SK-N-SH (cell line): ENCODE measurements at regions not wholly inside any gene's neighbourhood (a gene's known extent, or its start where the extent isn't known, plus 50 kb on each side); places are given as distances from the start of the nearest gene placed in this dataset.

ENCODE experiments used
- CTCF ChIA-PET: fragments of 300-600, 350-600 bp; formaldehyde crosslinking; extraction: SDS; loops from one replicate; lab custom pipeline; 2021; lab: Yijun Ruan, JAX
- POLR2A ChIA-PET: fragments of 350-600 bp; sonication (Branson Sonifier 250); formaldehyde crosslinking; extraction: SDS; loops from one replicate; lab custom pipeline; 2020; ENCODE audit warnings: antibody characterized with exemption, inconsistent platforms; lab: Yijun Ruan, JAX
- DNase-seq: peaks from one replicate; pipeline ENCODE4 v3.0.0; 2012
- H2AFZ ChIP-seq: fragments of 200-600 bp; sonication (generic); 2 replicates; pipeline ENCODE4 v1.8.1; 2016; ENCODE audit warnings: antibody characterized with exemption, mild to moderate bottlenecking, low read depth
- H3F3A ChIP-seq: fragments of 200-600 bp; sonication (generic); replicated peaks from 2 replicates; pipeline ENCODE3; 2016; ENCODE audit warnings: antibody characterized with exemption, mild to moderate bottlenecking; ENCODE audit not compliant: insufficient read depth
- H3K27ac ChIP-seq, 2 experiments: fragments of 200-500 bp in 1 of 2; fragments of 200-600 bp in 1 of 2; sonication (Bioruptor generic) in 1 of 2; sonication (generic), shearing (Covaris generic) in 1 of 2; 2 replicates each; pipeline versions ENCODE4 v1.5.1 to v1.6.1; 2014 to 2016; ENCODE audit warnings: low read depth in 2 of 2, inconsistent platforms in 1 of 2, low read length in 1 of 2, mild to moderate bottlenecking in 1 of 2, mixed read lengths in 1 of 2
- H3K27me3 ChIP-seq: fragments of 200-600 bp; sonication (generic), shearing (Covaris generic); 2 replicates; pipeline ENCODE4 v1.6.1; 2016; ENCODE audit warnings: mixed run types; ENCODE audit not compliant: insufficient read depth
- H3K36me3 ChIP-seq, 2 experiments: fragments of 200-500 bp in 1 of 2; fragments of 200-600 bp in 1 of 2; sonication (Bioruptor generic) in 1 of 2; sonication (generic) in 1 of 2; replicated peaks in 1 of 2; 2 replicates each; pipeline versions ENCODE3 to v1.5.1; 2014 to 2016; ENCODE audit warnings: low read length in 1 of 2, mild to moderate bottlenecking in 1 of 2; ENCODE audit not compliant: insufficient read depth in 2 of 2, control insufficient read depth in 1 of 2
- H3K4me1 ChIP-seq, 2 experiments: fragments of 200-500 bp in 1 of 2; fragments of 200-600 bp in 1 of 2; sonication (Bioruptor generic) in 1 of 2; sonication (generic), shearing (Covaris generic) in 1 of 2; 2 replicates each; pipeline versions ENCODE4 v1.5.1 to v1.6.1; 2014 to 2016; ENCODE audit warnings: low read depth in 1 of 2, low read length in 1 of 2, mixed run types in 1 of 2; ENCODE audit not compliant: insufficient read depth in 2 of 2, control insufficient read depth in 1 of 2
- H3K4me2 ChIP-seq: fragments of 200-600 bp; sonication (generic), shearing (Covaris generic); 2 replicates; pipeline ENCODE4 v1.6.1; 2017; ENCODE audit warnings: mixed run types
- H3K4me3 ChIP-seq, 2 experiments: fragments of 200-500 bp in 1 of 2; fragments of 200-600 bp in 1 of 2; sonication (Bioruptor generic) in 1 of 2; sonication (generic), shearing (Covaris generic) in 1 of 2; 2 replicates each; pipeline versions ENCODE4 v1.5.1 to v1.8.1; 2014 to 2016; ENCODE audit warnings: low read depth in 2 of 2, inconsistent platforms in 1 of 2, low read length in 1 of 2, mild to moderate bottlenecking in 1 of 2, mixed read lengths in 1 of 2, moderate library complexity in 1 of 2
- H3K79me2 ChIP-seq: fragments of 200-600 bp; sonication (generic); 2 replicates; pipeline ENCODE4 v1.8.1; 2017; ENCODE audit warnings: mild to moderate bottlenecking; ENCODE audit not compliant: insufficient read depth
- H3K9ac ChIP-seq: fragments of 200-600 bp; sonication (generic); 2 replicates; pipeline ENCODE4 v1.6.1; 2017; ENCODE audit warnings: mixed run types
- H3K9me2 ChIP-seq: fragments of 200-600 bp; sonication (generic); 2 replicates; pipeline ENCODE4 v1.6.1; 2017; ENCODE audit warnings: mixed run types
- H3K9me3 ChIP-seq: fragments of 200-600 bp; sonication (generic); 2 replicates; pipeline ENCODE4 v1.6.1; 2017; ENCODE audit warnings: mixed run types, mild to moderate bottlenecking, moderate library complexity
- H4K20me1 ChIP-seq: fragments of 200-600 bp; sonication (generic); 2 replicates; pipeline ENCODE4 v1.6.1; 2017; ENCODE audit warnings: mild to moderate bottlenecking, mixed run types; ENCODE audit not compliant: insufficient read depth
- CHD2 ChIP-seq: fragments of 150-350 bp; IDR thresholded peaks from 2 replicates; pipeline ENCODE4 v1.6.1; 2018; ENCODE audit warnings: low read length; ENCODE audit not compliant: partially characterized antibody
- FOSL2 ChIP-seq: IDR thresholded peaks from 2 replicates; pipeline ENCODE4 v1.4.0; 2012; ENCODE audit warnings: low read depth, mild to moderate bottlenecking, moderate library complexity, borderline replicate concordance
- FOXJ3 ChIP-seq: sonication (generic); formaldehyde crosslinking; IDR thresholded peaks from 2 replicates; pipeline ENCODE4 v1.5.1; 2020; ENCODE audit warnings: mild to moderate bottlenecking, missing genetic modification reagents
- FOXM1 ChIP-seq: IDR thresholded peaks from 2 replicates; pipeline ENCODE4 v1.4.0; 2012; ENCODE audit warnings: low read depth, mild to moderate bottlenecking
- GATA2 ChIP-seq: sonication (generic); formaldehyde crosslinking; IDR thresholded peaks from 2 replicates; pipeline ENCODE4 v1.5.0; 2020; ENCODE audit warnings: mild to moderate bottlenecking, missing genetic modification reagents
- MXI1 ChIP-seq: IDR thresholded peaks from 2 replicates; pipeline ENCODE4 v1.6.1; 2012; ENCODE audit warnings: mild to moderate bottlenecking, low read depth, low read length, improper control_type of control experiment
- NFIC ChIP-seq: IDR thresholded peaks from 2 replicates; pipeline ENCODE4 v1.4.0; 2012; ENCODE audit warnings: borderline replicate concordance
- NRF1 ChIP-seq: IDR thresholded peaks from 2 replicates; pipeline ENCODE4 v1.6.1; 2012; ENCODE audit warnings: low read depth, mild to moderate bottlenecking, low read length
- RAD21 ChIP-seq: IDR thresholded peaks from 2 replicates; pipeline ENCODE4 v1.6.1; 2012; ENCODE audit warnings: mild to moderate bottlenecking, low read length
- RFX5 ChIP-seq: IDR thresholded peaks from 2 replicates; pipeline ENCODE4 v1.6.1; 2012; ENCODE audit warnings: mild to moderate bottlenecking, improper control_type of control experiment, low read length
- SIN3A ChIP-seq: IDR thresholded peaks from 2 replicates; pipeline ENCODE4 v1.6.1; 2012; ENCODE audit warnings: low read depth, mild to moderate bottlenecking, low read length, moderate library complexity, borderline replicate concordance
- SMC3 ChIP-seq: IDR thresholded peaks from 2 replicates; pipeline ENCODE4 v1.6.1; 2012; ENCODE audit warnings: low read depth, low read length, improper control_type of control experiment
- TCF12 ChIP-seq: IDR thresholded peaks from 2 replicates; pipeline ENCODE4 v1.4.0; 2012
- WGBS: methylation state at CpG from one replicate; pipeline ENCODE4 v1.1.6; 2017; ENCODE audit warnings: low lambda C conversion rate; 5-methylcytosine and 5-hydroxymethylcytosine counted together
- TF ChIP-seq, protein P1 (sequence below): fragments of 150-350 bp; IDR thresholded peaks from 2 replicates; pipeline ENCODE4 v1.6.1; 2016; ENCODE audit warnings: mild to moderate bottlenecking, low read depth, low read length
- TF ChIP-seq, protein P2 (sequence below): IDR thresholded peaks from 2 replicates; pipeline ENCODE4 v1.4.0; 2012; ENCODE audit warnings: low read depth
- TF ChIP-seq, protein P3 (sequence below): fragments of 200-600 bp; sonication (generic); IDR thresholded peaks from 2 replicates; pipeline ENCODE4 v1.6.1; 2017; ENCODE audit warnings: antibody characterized with exemption, mild to moderate bottlenecking, moderate library complexity

DNA sequence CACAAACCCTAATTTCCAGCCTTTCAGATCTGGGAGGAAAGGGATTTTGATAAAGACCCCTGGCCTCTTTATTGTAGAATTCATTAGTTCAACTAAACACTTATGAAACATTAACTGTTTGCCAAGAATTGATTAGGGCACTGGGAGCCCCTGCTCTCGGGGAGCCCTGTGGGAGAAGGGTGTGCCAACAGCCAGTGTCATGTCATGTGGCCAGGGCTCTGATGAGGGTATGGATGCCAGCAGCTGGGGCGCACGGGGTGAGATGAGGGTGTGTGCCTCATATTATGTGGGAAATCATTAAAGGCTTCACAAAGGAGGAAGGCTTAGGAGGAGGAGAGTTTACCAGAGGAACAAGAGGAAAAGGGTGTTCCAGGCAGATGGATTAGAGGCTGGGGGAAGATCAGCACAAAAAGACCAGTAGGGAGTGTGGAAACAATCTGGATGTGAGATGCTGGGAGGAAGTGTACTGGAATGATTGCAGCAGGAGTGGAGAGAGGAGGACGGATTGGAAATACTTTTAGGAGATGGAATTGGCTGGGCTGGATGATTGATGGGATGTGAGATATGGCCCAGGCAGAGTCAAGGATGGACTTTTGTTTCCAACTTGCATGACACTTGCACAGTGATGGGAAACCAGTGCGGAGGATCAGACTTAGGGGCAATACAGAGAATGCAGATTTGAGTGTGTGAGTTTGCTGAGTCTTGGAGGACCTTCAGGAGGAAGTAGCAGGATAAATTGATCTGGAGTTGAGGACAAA is 137.8 kb downstream of the CSNK2A3 start:
- Histone ChIP-seq H3K9ac (no peak overlapping the region), H3K4me3 (no peak overlapping the region), H3K9me2 (no peaks in the 10 kb centered on the region), H3K9me3 (no peaks in the 10 kb centered on the region), H3K4me2 (no peak overlapping the region), H3K27me3 (no peaks in the 10 kb centered on the region; the same call in 1 of the 2 replicates), H4K20me1 (no peaks in the 10 kb centered on the region), H3K79me2 (no peaks in the 10 kb centered on the region), H3F3A (no peaks in the 10 kb centered on the region), H3K4me1 (no peaks in the 10 kb centered on the region; a peak in 1 of 4 replicates), H2AFZ (no peak overlapping the region), H3K27ac (no peak overlapping the region), H3K36me3 (no peaks in the 10 kb centered on the region)
- ChIA-PET POLR2A (no interaction called here), CTCF (interaction anchor here (0.7 kb wide), 1 partner anchor 17 kb away, joined by 3 read pairs; no protein-coding TSS in a partner anchor)
- no peak for DNase-seq
- TF ChIP-seq, protein P1, sequence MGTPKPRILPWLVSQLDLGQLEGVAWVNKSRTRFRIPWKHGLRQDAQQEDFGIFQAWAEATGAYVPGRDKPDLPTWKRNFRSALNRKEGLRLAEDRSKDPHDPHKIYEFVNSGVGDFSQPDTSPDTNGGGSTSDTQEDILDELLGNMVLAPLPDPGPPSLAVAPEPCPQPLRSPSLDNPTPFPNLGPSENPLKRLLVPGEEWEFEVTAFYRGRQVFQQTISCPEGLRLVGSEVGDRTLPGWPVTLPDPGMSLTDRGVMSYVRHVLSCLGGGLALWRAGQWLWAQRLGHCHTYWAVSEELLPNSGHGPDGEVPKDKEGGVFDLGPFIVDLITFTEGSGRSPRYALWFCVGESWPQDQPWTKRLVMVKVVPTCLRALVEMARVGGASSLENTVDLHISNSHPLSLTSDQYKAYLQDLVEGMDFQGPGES, result no peak
- TF ChIP-seq FOSL2, result no peak
- TF ChIP-seq GATA2 (CRISPR knock-in tag), result no peak
- TF ChIP-seq MXI1, result no peak
- TF ChIP-seq NRF1, result no peak
- TF ChIP-seq RAD21, result no peak
- TF ChIP-seq, protein P2, sequence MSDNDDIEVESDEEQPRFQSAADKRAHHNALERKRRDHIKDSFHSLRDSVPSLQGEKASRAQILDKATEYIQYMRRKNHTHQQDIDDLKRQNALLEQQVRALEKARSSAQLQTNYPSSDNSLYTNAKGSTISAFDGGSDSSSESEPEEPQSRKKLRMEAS, result no peak
- TF ChIP-seq FOXM1, result no peak
- no peak for TF ChIP-seq SMC3
- no peak for TF ChIP-seq SIN3A
- TF ChIP-seq FOXJ3 (CRISPR knock-in tag), result no peak
- no peak for TF ChIP-seq CHD2
- TF ChIP-seq NFIC, result no peak
- no peak for TF ChIP-seq RFX5
- 48% methylated on average over 5 of the region's 5 CpGs for WGBS

GRCh38 chr11:11213117-11213516 is 139.9 kb downstream of the CSNK2A3 start:
- H3K4me1 ChIP-seq, result no peaks in the 10 kb centered on the region
- H3F3A ChIP-seq, result no peaks in the 10 kb centered on the region
- no peak overlapping the region for H3K27ac ChIP-seq
- ChIA-PET CTCF (no interaction called here), POLR2A (no interaction called here)
- H3K9ac ChIP-seq, result no peak overlapping the region
- no peak overlapping the region for H3K4me3 ChIP-seq
- no peak overlapping the region for H3K4me2 ChIP-seq
- H3K79me2 ChIP-seq, result no peaks in the 10 kb centered on the region
- TF ChIP-seq GATA2 (CRISPR knock-in tag), result no peak
- TF ChIP-seq SMC3, result no peak
- TF ChIP-seq, protein P3, sequence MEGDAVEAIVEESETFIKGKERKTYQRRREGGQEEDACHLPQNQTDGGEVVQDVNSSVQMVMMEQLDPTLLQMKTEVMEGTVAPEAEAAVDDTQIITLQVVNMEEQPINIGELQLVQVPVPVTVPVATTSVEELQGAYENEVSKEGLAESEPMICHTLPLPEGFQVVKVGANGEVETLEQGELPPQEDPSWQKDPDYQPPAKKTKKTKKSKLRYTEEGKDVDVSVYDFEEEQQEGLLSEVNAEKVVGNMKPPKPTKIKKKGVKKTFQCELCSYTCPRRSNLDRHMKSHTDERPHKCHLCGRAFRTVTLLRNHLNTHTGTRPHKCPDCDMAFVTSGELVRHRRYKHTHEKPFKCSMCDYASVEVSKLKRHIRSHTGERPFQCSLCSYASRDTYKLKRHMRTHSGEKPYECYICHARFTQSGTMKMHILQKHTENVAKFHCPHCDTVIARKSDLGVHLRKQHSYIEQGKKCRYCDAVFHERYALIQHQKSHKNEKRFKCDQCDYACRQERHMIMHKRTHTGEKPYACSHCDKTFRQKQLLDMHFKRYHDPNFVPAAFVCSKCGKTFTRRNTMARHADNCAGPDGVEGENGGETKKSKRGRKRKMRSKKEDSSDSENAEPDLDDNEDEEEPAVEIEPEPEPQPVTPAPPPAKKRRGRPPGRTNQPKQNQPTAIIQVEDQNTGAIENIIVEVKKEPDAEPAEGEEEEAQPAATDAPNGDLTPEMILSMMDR, result no peak
- no peak for TF ChIP-seq TCF12
- no peak for TF ChIP-seq NRF1
- no peaks in the 10 kb centered on the region for H3K9me3 ChIP-seq
- WGBS, result 22% methylated on average over 4 of the region's 4 CpGs
- no peak for DNase-seq
- no peaks in the 10 kb centered on the region for H3K36me3 ChIP-seq
- no peaks in the 10 kb centered on the region for H4K20me1 ChIP-seq
- no peaks in the 10 kb centered on the region for H3K9me2 ChIP-seq
- H3K27me3 ChIP-seq, result no peaks in the 10 kb centered on the region; the same call in 1 of the 2 replicates
- no peak overlapping the region for H2AFZ ChIP-seq
